K562 (cell line): ENCODE measurements at regions not wholly inside any gene's neighbourhood (a gene's known extent, or its start where the extent isn't known, plus 50 kb on each side); places are given as distances from the start of the nearest gene placed in this dataset.

Experiments
- CBFA2T2 ChIP-seq: fragments of 450-650 bp; conservative IDR thresholded peaks from 2 replicates; pipeline ENCODE4 v1.6.1; 2017; ENCODE audit warnings: mild to moderate bottlenecking
- MAFG ChIP-seq: fragments of 450-650 bp; conservative IDR thresholded peaks from 2 replicates; pipeline ENCODE4 v1.6.1; 2016; ENCODE audit warnings: missing genetic modification characterization, missing compliant biosample characterization
- RBM17 ChIP-seq: fragments of 200-400 bp; formaldehyde crosslinking; IDR thresholded peaks from 2 replicates; pipeline ENCODE4 v1.6.1; 2017; ENCODE audit warnings: low read depth, mild to moderate bottlenecking, low read length, borderline replicate concordance
- SRF ChIP-seq, 2 experiments: fragments of 250-450, 450-650 bp in 1 of 2; sonication (Bioruptor Pico) in 1 of 2; sonication (generic) in 1 of 2; formaldehyde crosslinking; IDR thresholded peaks; 2 replicates each; pipeline versions ENCODE4 v1.5.0 to v1.5.1; 2020 to 2022; ENCODE audit warnings: mild to moderate bottlenecking in 1 of 2, missing genetic modification reagents in 1 of 2
- ZNF584 ChIP-seq: fragments of 200-800 bp; sonication (Bioruptor generic); IDR thresholded peaks from 2 replicates; pipeline ENCODE4 v1.6.1; 2016; ENCODE audit warnings: low read depth, mild to moderate bottlenecking, missing genetic modification characterization, missing compliant biosample characterization
- TF ChIP-seq, protein P1 (sequence below): fragments of 150-350 bp; IDR thresholded peaks from 2 replicates; pipeline ENCODE4 v1.6.1; 2014; ENCODE audit warnings: low read depth, mild to moderate bottlenecking, low read length, borderline replicate concordance
- TF ChIP-seq, protein P2 (sequence below): fragments of 450-650 bp; IDR thresholded peaks from 2 replicates; pipeline ENCODE4 v1.6.1; 2016; ENCODE audit warnings: antibody characterized with exemption
- TF ChIP-seq, protein P3 (sequence below): fragments of 250-450 bp; sonication (Bioruptor Pico); IDR thresholded peaks from 2 replicates; pipeline ENCODE4 v1.8.0; 2021; ENCODE audit warnings: moderate library complexity, mild to moderate bottlenecking, inconsistent platforms

DNA sequence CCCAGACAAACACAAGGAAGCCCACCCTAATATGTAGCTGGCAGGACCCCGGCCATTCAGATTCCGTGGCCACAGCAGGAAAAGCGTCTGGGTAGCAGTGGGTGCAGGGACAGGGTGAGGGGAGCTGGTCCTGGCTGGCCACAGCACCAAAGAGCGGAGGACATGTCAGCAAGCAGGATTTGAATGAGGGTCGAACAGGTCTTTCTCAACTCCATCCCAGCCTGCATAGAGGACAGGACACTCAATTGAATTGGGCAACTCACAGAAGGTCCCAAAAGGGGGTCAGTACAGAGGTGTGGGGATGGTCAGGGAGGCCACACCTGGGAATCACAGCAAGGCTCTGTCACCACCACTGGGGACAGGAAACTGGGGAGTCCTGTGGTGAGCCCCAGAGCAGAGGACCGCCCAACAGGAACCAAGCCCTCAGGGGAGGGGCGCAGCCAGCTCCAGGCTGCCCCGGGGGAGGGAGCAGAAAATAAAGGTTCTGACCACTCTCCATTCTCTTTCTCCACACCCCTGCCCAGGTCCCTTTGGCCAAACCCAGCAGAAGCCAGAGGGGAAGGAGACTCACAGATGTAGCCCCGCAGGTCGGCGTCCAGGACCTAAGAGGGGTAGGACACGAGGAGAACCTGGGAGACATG lies 108.7 kb upstream of the PPP2R2D start (continued):
- TF ChIP-seq, protein P1, sequence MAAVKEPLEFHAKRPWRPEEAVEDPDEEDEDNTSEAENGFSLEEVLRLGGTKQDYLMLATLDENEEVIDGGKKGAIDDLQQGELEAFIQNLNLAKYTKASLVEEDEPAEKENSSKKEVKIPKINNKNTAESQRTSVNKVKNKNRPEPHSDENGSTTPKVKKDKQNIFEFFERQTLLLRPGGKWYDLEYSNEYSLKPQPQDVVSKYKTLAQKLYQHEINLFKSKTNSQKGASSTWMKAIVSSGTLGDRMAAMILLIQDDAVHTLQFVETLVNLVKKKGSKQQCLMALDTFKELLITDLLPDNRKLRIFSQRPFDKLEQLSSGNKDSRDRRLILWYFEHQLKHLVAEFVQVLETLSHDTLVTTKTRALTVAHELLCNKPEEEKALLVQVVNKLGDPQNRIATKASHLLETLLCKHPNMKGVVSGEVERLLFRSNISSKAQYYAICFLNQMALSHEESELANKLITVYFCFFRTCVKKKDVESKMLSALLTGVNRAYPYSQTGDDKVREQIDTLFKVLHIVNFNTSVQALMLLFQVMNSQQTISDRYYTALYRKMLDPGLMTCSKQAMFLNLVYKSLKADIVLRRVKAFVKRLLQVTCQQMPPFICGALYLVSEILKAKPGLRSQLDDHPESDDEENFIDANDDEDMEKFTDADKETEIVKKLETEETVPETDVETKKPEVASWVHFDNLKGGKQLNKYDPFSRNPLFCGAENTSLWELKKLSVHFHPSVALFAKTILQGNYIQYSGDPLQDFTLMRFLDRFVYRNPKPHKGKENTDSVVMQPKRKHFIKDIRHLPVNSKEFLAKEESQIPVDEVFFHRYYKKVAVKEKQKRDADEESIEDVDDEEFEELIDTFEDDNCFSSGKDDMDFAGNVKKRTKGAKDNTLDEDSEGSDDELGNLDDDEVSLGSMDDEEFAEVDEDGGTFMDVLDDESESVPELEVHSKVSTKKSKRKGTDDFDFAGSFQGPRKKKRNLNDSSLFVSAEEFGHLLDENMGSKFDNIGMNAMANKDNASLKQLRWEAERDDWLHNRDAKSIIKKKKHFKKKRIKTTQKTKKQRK = no peak
- TF ChIP-seq, protein P2, sequence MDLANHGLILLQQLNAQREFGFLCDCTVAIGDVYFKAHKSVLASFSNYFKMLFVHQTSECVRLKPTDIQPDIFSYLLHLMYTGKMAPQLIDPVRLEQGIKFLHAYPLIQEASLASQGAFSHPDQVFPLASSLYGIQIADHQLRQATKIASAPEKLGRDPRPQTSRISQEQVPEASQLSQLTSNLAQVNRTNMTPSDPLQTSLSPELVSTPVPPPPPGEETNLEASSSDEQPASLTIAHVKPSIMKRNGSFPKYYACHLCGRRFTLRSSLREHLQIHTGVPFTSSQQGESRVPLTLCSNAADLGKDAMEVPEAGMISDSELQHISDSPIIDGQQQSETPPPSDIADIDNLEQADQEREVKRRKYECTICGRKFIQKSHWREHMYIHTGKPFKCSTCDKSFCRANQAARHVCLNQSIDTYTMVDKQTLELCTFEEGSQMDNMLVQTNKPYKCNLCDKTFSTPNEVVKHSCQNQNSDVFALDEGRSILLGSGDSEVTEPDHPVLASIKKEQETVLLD = no peak
- no peak for TF ChIP-seq RBM17
- no peak for TF ChIP-seq MAFG
- TF ChIP-seq, protein P3, sequence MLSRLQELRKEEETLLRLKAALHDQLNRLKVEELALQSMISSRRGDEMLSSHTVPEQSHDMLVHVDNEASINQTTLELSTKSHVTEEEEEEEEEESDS (CRISPR knock-in tag) = no peak
- no peak for TF ChIP-seq SRF (CRISPR knock-in tag; IDR thresholded peaks at IDR 0.05)
- TF ChIP-seq ZNF584 = no peak
- no peak for TF ChIP-seq CBFA2T2
